Astrocyte of the spinal cord (primary cell): ENCODE measurements at regions not wholly inside any gene's neighbourhood (a gene's known extent, or its start where the extent isn't known, plus 50 kb on each side); places are given as distances from the start of the nearest gene placed in this dataset.
"Not testable (repeated sequence)": the region's sequence is repeated elsewhere in the genome, so short reads cannot be mapped to it uniquely, and the experiment has no call there.

Source experiments
- DNase-seq: peaks from one replicate; pipeline ENCODE4 v3.0.0; 2011; ENCODE audit warnings: low read depth, low spot score
- H3K4me3 ChIP-seq: 2 replicates; pipeline ENCODE4 v1.5.1; 2011; ENCODE audit warnings: low read depth, mild to moderate bottlenecking, low read length, moderate library complexity
- CTCF ChIP-seq: IDR thresholded peaks from 2 replicates; pipeline ENCODE4 v1.5.1; 2012; ENCODE audit warnings: low read depth, mild to moderate bottlenecking, low read length, inconsistent platforms
- in situ Hi-C: cut with HindIII; loops from 2 replicates; pipeline ENCODE4 v1.10.0; 2017; ENCODE audit warnings: low sequenced_read_pairs

- no peak for DNase-seq
- no peak for TF ChIP-seq CTCF
- no peak overlapping the region for H3K4me3 ChIP-seq
- in situ Hi-C loops = no loop called here
Measured at GRCh38 chr18:62458346-62458745, 64.5 kb upstream of the ZCCHC2 start.

- in situ Hi-C loops = no loop called here
- H3K4me3 ChIP-seq = no peak overlapping the region
- DNase-seq = no peak
- TF ChIP-seq CTCF = no peak
Measured at GRCh38 chr18:62458868-62459716, 63.7 kb upstream of the ZCCHC2 start.

- H3K4me3 ChIP-seq = no peak overlapping the region
- TF ChIP-seq CTCF = no peak
- in situ Hi-C loops = no loop called here
- DNase-seq = no peak
Measured at GRCh38 chr18:62460851-62461300, 61.9 kb upstream of the ZCCHC2 start.

- TF ChIP-seq CTCF = no peak
- H3K4me3 ChIP-seq = no peak overlapping the region
- no peak for DNase-seq
- in situ Hi-C loops = no loop called here
Measured at GRCh38 chr18:62461591-62461990, 61.2 kb upstream of the ZCCHC2 start.

GRCh38 chr18:62464266-62464665, 58.6 kb upstream of the ZCCHC2 start:
- TF ChIP-seq CTCF = no peak
- in situ Hi-C loops = no loop called here

GRCh38 chr18:62469131-62469530, 53.7 kb upstream of the ZCCHC2 start:
- DNase-seq, H3K4me3 ChIP-seq, in situ Hi-C loops: not testable (repeated sequence)

More at GRCh38 chr18:62464266-62464665, 58.6 kb upstream of the ZCCHC2 start:
- H3K4me3 ChIP-seq = no peak overlapping the region
- DNase-seq = no peak
